ENCODE measurements at regions not wholly inside any gene's neighbourhood (a gene's known extent, or its start where the extent isn't known, plus 50 kb on each side); places are given as distances from the start of the nearest gene placed in this dataset.

- no peak overlapping the region for H3K4ac ChIP-seq (replicated peaks; ENCODE audit: insufficient read length, low read depth, low read length)
- no peak overlapping the region for H3K27ac ChIP-seq (ENCODE audit: low read depth, low read length)
- no peak overlapping the region for H2AK5ac ChIP-seq (ENCODE audit: low read depth, low read length)
- no peaks in the 10 kb centered on the region for H3K27me3 ChIP-seq (replicated peaks in 1 of 4; ENCODE audit: control insufficient read depth in 3 of 4, extremely low read depth in 1 of 4, insufficient read depth in 3 of 4, low read length in 3 of 4)
- H4K8ac ChIP-seq (ENCODE audit: extremely low read depth, insufficient read depth, low read length): no peak overlapping the region
- no peaks in the 10 kb centered on the region for H3K9me3 ChIP-seq (ENCODE audit: insufficient read depth in 2 of 2, low read depth in 1 of 2, low read length in 1 of 2)
- DNase-seq (ENCODE audit: low read depth in 1 of 2, low spot score in 2 of 2): no peak
- peaks cover 7% of the 10 kb centered on the region for H3K23me2 ChIP-seq (ENCODE audit: low read depth, low read length)
- no peak overlapping the region for H2BK15ac ChIP-seq (ENCODE audit: low read length)
- no peaks in the 10 kb centered on the region for H3K79me1 ChIP-seq (ENCODE audit: low read depth, low read length)
- CTCF ChIA-PET (ENCODE audit: partially characterized antibody): no interaction called here
- FAIRE-seq: no peak
- no peak overlapping the region for H2BK12ac ChIP-seq (ENCODE audit: low read depth, low read length)
- H2BK120ac ChIP-seq (replicated peaks; ENCODE audit: low read depth, low read length): no peak overlapping the region
- H3K79me2 ChIP-seq (ENCODE audit: control insufficient read depth in 1 of 2, insufficient read depth in 2 of 2, low read length in 2 of 2): no peaks in the 10 kb centered on the region
- H3K56ac ChIP-seq (replicated peaks; ENCODE audit: insufficient read length, low read depth, low read length): no peak overlapping the region
- no peak overlapping the region for H2BK20ac ChIP-seq (ENCODE audit: low read length)
- no peak overlapping the region for H3K18ac ChIP-seq (ENCODE audit: extremely low read depth, low read length)
- H3K9ac ChIP-seq (replicated peaks in 1 of 4; ENCODE audit: extremely low read depth in 1 of 4, low read depth in 3 of 4, low read length in 3 of 4): no peak overlapping the region
- H3K4me1 ChIP-seq (replicated peaks in 1 of 4; ENCODE audit: control insufficient read depth in 3 of 4, insufficient read depth in 4 of 4, low read length in 3 of 4): no peaks in the 10 kb centered on the region; a peak in 2 of 7 replicates
- H3K14ac ChIP-seq (ENCODE audit: insufficient read length): no peak overlapping the region
- no peak overlapping the region for H2BK5ac ChIP-seq (ENCODE audit: low read depth, low read length)
- H3K23ac ChIP-seq (ENCODE audit: insufficient read length): no peak overlapping the region
- no peak overlapping the region for H2AFZ ChIP-seq (ENCODE audit: low read length)
- H3K4me3 ChIP-seq (ENCODE audit: extremely low read depth in 1 of 4, insufficient read depth in 2 of 4, low read depth in 3 of 4, low read length in 4 of 4): no peak overlapping the region
- WGBS, 2 experiments (ENCODE audit: extremely low coverage in 1 of 2, insufficient coverage in 1 of 2, insufficient read length in 1 of 2, insufficient replicate concordance in 2 of 2, low coverage in 1 of 2, low lambda C conversion rate in 2 of 2, missing lambda C conversion rate in 1 of 2): 100% methylated on average over 2 of the region's 2 CpGs; no CpG with 5 or more reads in 1 of the 2 experiments
- no peak overlapping the region for H4K91ac ChIP-seq (replicated peaks; ENCODE audit: insufficient read length, low read length)
- POLR2A ChIA-PET (ENCODE audit: partially characterized antibody): no interaction called here
- H4K20me1 ChIP-seq (replicated peaks in 1 of 2; ENCODE audit: control insufficient read depth in 1 of 2, insufficient read depth in 2 of 2, low read length in 2 of 2): peaks cover 0 to 3% of the 10 kb centered on the region in 2 experiments
- TF ChIP-seq BCL11A (IDR thresholded peaks at IDR 0.05; ENCODE audit: low read depth in 2 of 2, low read length in 2 of 2): no peak
- H3K36me3 ChIP-seq (ENCODE audit: control insufficient read depth in 2 of 4, insufficient read depth in 4 of 4, low read length in 3 of 4): no peaks in the 10 kb centered on the region
- no peak overlapping the region for H3K4me2 ChIP-seq (ENCODE audit: insufficient read depth in 1 of 2, low read depth in 2 of 2, low read length in 2 of 2)
- no peak overlapping the region for H4K5ac ChIP-seq (ENCODE audit: insufficient read length, low read depth, low read length)
Observed at GRCh38 chr12:127233016-127233415, 1034.0 kb upstream of the TMEM132C start.
